ENCODE measurements at regions not wholly inside any gene's neighbourhood (a gene's known extent, or its start where the extent isn't known, plus 50 kb on each side); places are given as distances from the start of the nearest gene placed in this dataset.

GRCh38 chr19:31013384-31014020 is 335.7 kb downstream of the TSHZ3 start:
- H3K18ac ChIP-seq (ENCODE audit: insufficient read length, low read depth, low read length): no peak overlapping the region
- Mint-ChIP-seq H3K4me1 (no peaks in the 10 kb centered on the region), H3K4me3 (no peak overlapping the region), H3K36me3 (ENCODE audit: insufficient read depth in 1 of 3, low read depth in 3 of 3) (no peaks in the 10 kb centered on the region), H3K27me3 (ENCODE audit: low read depth) (peaks cover 1% of the 10 kb centered on the region; the same call in 1 of the 2 replicates), H3K9me3 (peaks cover 0 to 3% of the 10 kb centered on the region in 2 experiments; a peak in 2 of 5 replicates), H3K27ac (peak overlapping the region in 1 of 3 experiments; percentile 46; a peak in 1 of 7 replicates)
- no peak overlapping the region for H4K5ac ChIP-seq (ENCODE audit: insufficient read length, low read depth, low read length)
- no peak overlapping the region; the same call in 1 of the 2 replicates for H2BK15ac ChIP-seq (ENCODE audit: low read depth, low read length)
- no peak overlapping the region for H3K56ac ChIP-seq (ENCODE audit: insufficient read length, low read depth, low read length)
- H3K14ac ChIP-seq (ENCODE audit: insufficient read depth, low read length): peak overlapping the region; percentile 40; the same call in 1 of the 2 replicates
- H4K20me1 ChIP-seq (ENCODE audit: control insufficient read depth, insufficient read depth, insufficient read length): no peaks in the 10 kb centered on the region
- H2AFZ ChIP-seq (ENCODE audit: low read length): no peak overlapping the region
- DNase-seq: no peak
- H3K27ac ChIP-seq (ENCODE audit: insufficient read length, low read depth, low read length): no peak overlapping the region
- H3K9me3 ChIP-seq (ENCODE audit: control insufficient read depth, low read depth, low read length): no peaks in the 10 kb centered on the region
- no peak overlapping the region for H3K23ac ChIP-seq (ENCODE audit: insufficient read length, low read depth, low read length)
- no peak overlapping the region for H2BK5ac ChIP-seq (ENCODE audit: insufficient read length, low read length)
- WGBS (ENCODE audit: extremely low coverage, insufficient read length, low lambda C conversion rate): no CpG with 5 or more reads among the region's 5 CpGs
- H2BK12ac ChIP-seq (ENCODE audit: insufficient read length, low read depth, low read length): no peak overlapping the region
- no peaks in the 10 kb centered on the region for H3K4me1 ChIP-seq (ENCODE audit: insufficient read depth, low read length)
- no peak for TF ChIP-seq CTCF (conservative IDR thresholded peaks at IDR 0.05)
- H3K4ac ChIP-seq (ENCODE audit: low read depth, low read length): no peak overlapping the region
- H4K91ac ChIP-seq (ENCODE audit: insufficient read length, low read depth, low read length): no peak overlapping the region
- H3K4me2 ChIP-seq (ENCODE audit: insufficient read depth, insufficient read length, low read length): no peak overlapping the region
- no peaks in the 10 kb centered on the region for H3K23me2 ChIP-seq (ENCODE audit: insufficient read length, low read depth, low read length, poor library complexity, severe bottlenecking)
- no peak overlapping the region for H3T11ph ChIP-seq (ENCODE audit: low read length)
- H3K79me2 ChIP-seq (ENCODE audit: insufficient read depth, low read length): no peaks in the 10 kb centered on the region
- H3K79me1 ChIP-seq (ENCODE audit: insufficient read depth, low read depth, low read length, poor library complexity, severe bottlenecking): no peaks in the 10 kb centered on the region
- H2BK120ac ChIP-seq (ENCODE audit: low read depth, low read length, poor library complexity, severe bottlenecking): no peak overlapping the region
- H3K9ac ChIP-seq (ENCODE audit: extremely low read depth, insufficient read length, low read length): no peak overlapping the region
- no peak overlapping the region for H2AK5ac ChIP-seq (ENCODE audit: insufficient read length, low read length)
- H2BK20ac ChIP-seq (ENCODE audit: low read depth, low read length, poor library complexity, severe bottlenecking): no peak overlapping the region
- H4K8ac ChIP-seq (replicated peaks; ENCODE audit: insufficient read length, low read depth, low read length): no peak overlapping the region
- H3K27me3 ChIP-seq (ENCODE audit: insufficient read depth, low read length): no peaks in the 10 kb centered on the region

All from H9 (cell line).